Transverse colon (tissue), 4 donors: ENCODE measurements at regions not wholly inside any gene's neighbourhood (a gene's known extent, or its start where the extent isn't known, plus 50 kb on each side); places are given as distances from the start of the nearest gene placed in this dataset.
"Not testable (repeated sequence)": the region's sequence is repeated elsewhere in the genome, so short reads cannot be mapped to it uniquely, and the experiment has no call there.

Experiments used
- DNase-seq: peaks from one replicate; pipeline ENCODE4 v3.0.0-alpha.2; 2019
- H3K27ac ChIP-seq, 4 donors: fragments of 200-600 bp; sonication (generic); 2 replicates each; pipeline ENCODE4 v1.5.1; 2016 to 2018; ENCODE audit warnings: inconsistent platforms in 4 of 4
- H3K27me3 ChIP-seq: fragments of 200-600 bp; sonication (generic); 2 replicates; pipeline ENCODE4 v1.5.1; 2017; ENCODE audit warnings: inconsistent platforms
- H3K36me3 ChIP-seq, 4 donors: fragments of 200-600 bp; sonication (generic); 2 replicates each; pipeline ENCODE4 v1.5.1; 2017 to 2019; ENCODE audit warnings: inconsistent platforms in 4 of 4
- H3K4me1 ChIP-seq, 4 donors: fragments of 200-600 bp; sonication (generic); 2 replicates each; pipeline ENCODE4 v1.5.1; 2017 to 2020; ENCODE audit warnings: inconsistent platforms in 4 of 4
- H3K4me3 ChIP-seq, 4 donors: fragments of 200-600 bp; sonication (generic); 1 replicate in 1 of 4; 2 replicates in 3 of 4; pipeline versions ENCODE4 v1.5.1 to v1.6.1; 2017 to 2019; ENCODE audit warnings: inconsistent platforms in 4 of 4
- H3K9me3 ChIP-seq, 2 donors: fragments of 200-600 bp; sonication (generic); 2 replicates each; pipeline ENCODE4 v1.5.1; 2017 to 2019; ENCODE audit warnings: inconsistent platforms in 2 of 2
- CTCF ChIP-seq, 5 experiments: fragments of 200-600 bp in 3 of 5; fragments of 450-650 bp in 2 of 5; sonication (generic) in 3 of 5; IDR thresholded peaks; 1 replicate in 2 of 5; 2 replicates in 3 of 5; pipeline ENCODE4 v1.5.1; 2016 to 2017; ENCODE audit warnings: antibody characterized with exemption in 5 of 5, inconsistent platforms in 3 of 5, mild to moderate bottlenecking in 2 of 5, moderate library complexity in 1 of 5
- EP300 ChIP-seq: sonication (generic); formaldehyde crosslinking; IDR thresholded peaks from one replicate; pipeline ENCODE4 v1.6.1; 2017; ENCODE audit warnings: antibody characterized with exemption, low read depth
- POLR2A ChIP-seq: fragments of 450-650 bp; IDR thresholded peaks from one replicate; pipeline ENCODE4 v1.6.1; 2016; ENCODE audit warnings: antibody characterized with exemption, mild to moderate bottlenecking, moderate library complexity
- POLR2AphosphoS5 ChIP-seq, 3 donors: sonication (generic); formaldehyde crosslinking; IDR thresholded peaks; one replicate each; pipeline ENCODE4 v1.6.1; 2016; ENCODE audit warnings: antibody characterized with exemption in 3 of 3
- WGBS, 2 donors: methylation state at CpG; one replicate each; pipeline ENCODE4 v1.1.5; 2018; ENCODE audit warnings: low coverage in 1 of 2; 5-methylcytosine and 5-hydroxymethylcytosine counted together
- in situ Hi-C, 4 donors: fragments of 200-750 bp; cut with MboI; loops; one replicate each; pipeline versions ENCODE4 v1.15.0 to v1.15.1; 2017; ENCODE audit warnings: low sequenced_read_pairs in 3 of 4, low pct_ligation_motif_present in 1 of 4, low pct_unique_long_range_greater_than_20kb in 1 of 4
- intact Hi-C: fragments of 100-400 bp; cut with DNase I; formaldehyde crosslinking; loops from one replicate; pipeline ENCODE4 v1.15.1; 2023; ENCODE audit warnings: low total_unique reads

- H3K36me3 ChIP-seq, result no peaks in the 10 kb centered on the region
- no peak overlapping the region for H3K4me3 ChIP-seq
- intact Hi-C loops, result no loop called here
- no peak overlapping the region for H3K27ac ChIP-seq
- H3K9me3 ChIP-seq, result no peaks in the 10 kb centered on the region
- 66 to 68% methylated on average over 7 of the region's 7 CpGs for WGBS, 2 donors
- no peaks in the 10 kb centered on the region for H3K4me1 ChIP-seq
- no peak for DNase-seq
- H3K27me3 ChIP-seq, result no peaks in the 10 kb centered on the region
- in situ Hi-C loops, result no loop called here
- TF ChIP-seq CTCF (IDR thresholded peaks at IDR 0.05) (no peak), EP300 (no peak), POLR2AphosphoS5 (IDR thresholded peaks at IDR 0.05) (no peak), POLR2A (no peak)
These were observed 131.8 kb upstream of the PALS2 start for GRCh38 chr7:24441314-24442027.

DNA sequence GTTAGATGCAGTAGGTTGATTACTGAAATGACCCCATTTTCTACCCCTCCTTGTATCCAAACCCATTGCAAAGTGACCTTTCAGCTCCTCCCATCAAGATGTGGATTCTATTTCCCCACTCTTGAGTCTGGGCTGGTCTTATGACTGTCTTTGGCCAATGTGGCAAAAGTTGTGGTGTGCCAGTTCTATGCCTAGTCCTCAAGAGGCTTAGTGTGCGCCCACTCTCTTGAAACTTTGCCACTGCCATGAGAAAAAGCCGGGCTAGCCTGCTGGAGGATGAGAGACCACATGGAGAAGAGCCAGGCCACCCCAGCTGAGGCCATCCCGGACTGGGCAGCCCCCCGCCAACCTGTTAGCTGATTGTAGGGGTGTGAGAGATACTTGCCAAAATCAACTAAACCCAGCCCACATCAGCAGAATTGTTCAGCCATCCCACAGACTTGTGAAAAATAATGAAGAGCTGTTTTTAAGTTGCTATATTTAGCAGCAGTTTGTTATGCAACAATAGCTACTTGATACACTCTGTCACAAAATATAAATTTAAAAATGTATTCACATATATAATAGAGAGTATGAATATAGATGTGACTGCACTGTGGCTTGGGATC is 131.0 kb upstream of the PALS2 start:
- WGBS, 2 donors, result 91% methylated on average over 4 of the region's 4 CpGs; no CpG with 5 or more reads in 1 of the 2 donors
- DNase-seq, result no peak
- in situ Hi-C loops, result no loop called here

GRCh38 chr7:24444666-24445440 is 128.4 kb upstream of the PALS2 start:
- Histone ChIP-seq H3K27ac (no peak overlapping the region), H3K36me3 (no peaks in the 10 kb centered on the region), H3K9me3 (no peaks in the 10 kb centered on the region), H3K27me3 (no peaks in the 10 kb centered on the region), H3K4me1 (no peaks in the 10 kb centered on the region), H3K4me3 (no peak overlapping the region)
- in situ Hi-C loops (no loop called here), intact Hi-C loops (no loop called here)
- 75 to 88% methylated on average over 8 to 11 of the region's 11 CpGs for WGBS, 2 donors
- TF ChIP-seq POLR2AphosphoS5 (IDR thresholded peaks at IDR 0.05), result no peak
- no peak for TF ChIP-seq POLR2A
- no peak for TF ChIP-seq EP300
- TF ChIP-seq CTCF (IDR thresholded peaks at IDR 0.05), result no peak
- DNase-seq, result no peak

More for the DNA sequence above, 131.0 kb upstream of the PALS2 start:
- intact Hi-C loops, result no loop called here
- no peak for TF ChIP-seq POLR2AphosphoS5 (IDR thresholded peaks at IDR 0.05)
- TF ChIP-seq CTCF (IDR thresholded peaks at IDR 0.05), result no peak
- TF ChIP-seq EP300, result no peak
- no peak for TF ChIP-seq POLR2A
- Histone ChIP-seq H3K4me1 (no peaks in the 10 kb centered on the region), H3K9me3 (no peaks in the 10 kb centered on the region), H3K4me3 (no peak overlapping the region), H3K36me3 (no peaks in the 10 kb centered on the region), H3K27me3 (no peaks in the 10 kb centered on the region), H3K27ac (no peak overlapping the region)

GRCh38 chr7:24448038-24448437 is 125.2 kb upstream of the PALS2 start:
- intact Hi-C loops, result no loop called here
- 75 to 76% methylated on average over 4 of the region's 4 CpGs for WGBS, 2 donors
- H3K27me3 ChIP-seq, result no peaks in the 10 kb centered on the region
- no peaks in the 10 kb centered on the region for H3K9me3 ChIP-seq
- in situ Hi-C loops, result no loop called here
- H3K27ac ChIP-seq, result no peak overlapping the region
- H3K4me3 ChIP-seq, result no peak overlapping the region
- no peaks in the 10 kb centered on the region for H3K4me1 ChIP-seq
- H3K36me3 ChIP-seq, result no peaks in the 10 kb centered on the region
- no peak for DNase-seq
- TF ChIP-seq POLR2A (no peak), CTCF (IDR thresholded peaks at IDR 0.05) (no peak), POLR2AphosphoS5 (IDR thresholded peaks at IDR 0.05) (no peak), EP300 (no peak)

- in situ Hi-C loops, H3K27ac ChIP-seq, H3K4me3 ChIP-seq, H3K27me3 ChIP-seq, H3K36me3 ChIP-seq, intact Hi-C loops, H3K9me3 ChIP-seq, DNase-seq, H3K4me1 ChIP-seq: not testable (repeated sequence)
- 84 to 97% methylated on average over 4 to 5 of the region's 5 CpGs for WGBS, 2 donors
These were observed 123.8 kb upstream of the PALS2 start for GRCh38 chr7:24449416-24449815.
